AG09319 (cell line): ENCODE measurements at regions not wholly inside any gene's neighbourhood (a gene's known extent, or its start where the extent isn't known, plus 50 kb on each side); places are given as distances from the start of the nearest gene placed in this dataset.

Source experiments
- DNase-seq: peaks from one replicate; pipeline ENCODE4 v3.0.0-alpha.2; 2010; ENCODE audit warnings: low read depth; ENCODE audit errors: extremely low read depth
- TF ChIP-seq, protein P1 (sequence below): IDR thresholded peaks from 2 replicates; pipeline ENCODE4 v1.5.1; 2011; ENCODE audit warnings: low read depth, mild to moderate bottlenecking, inconsistent platforms, low read length, moderate library complexity

DNA sequence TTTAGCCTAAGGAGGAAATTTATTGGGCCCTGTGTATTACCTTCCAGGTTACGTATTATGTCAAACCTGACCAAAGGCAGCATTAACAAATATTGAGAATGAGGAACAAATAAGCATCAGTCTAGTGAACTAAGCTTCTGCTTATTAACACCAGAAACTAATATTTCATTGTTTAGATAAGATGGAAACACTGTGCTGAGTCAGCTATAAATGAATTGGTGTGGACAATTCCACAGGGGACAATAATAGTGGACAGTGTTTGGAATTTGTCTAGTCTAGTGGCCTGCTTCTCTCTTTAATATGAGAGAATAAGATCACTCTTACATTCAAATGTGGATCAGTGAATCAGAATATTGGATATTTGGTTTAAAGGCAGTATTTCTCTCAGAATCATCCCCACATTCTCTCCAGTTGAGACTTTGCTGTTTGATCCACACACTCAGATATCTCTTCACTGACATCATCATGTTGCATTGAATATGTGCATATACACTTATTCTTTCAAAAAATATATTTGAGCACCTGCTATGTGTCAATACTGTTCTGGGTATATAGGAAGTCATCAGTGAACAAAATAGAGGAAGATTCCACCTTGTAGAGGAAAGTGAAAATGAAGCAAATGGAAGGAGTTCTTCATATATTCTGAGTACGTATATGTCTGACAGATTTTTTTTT, 136.3 kb downstream of the DIO2 start:
- no peak for DNase-seq
- TF ChIP-seq, protein P1, sequence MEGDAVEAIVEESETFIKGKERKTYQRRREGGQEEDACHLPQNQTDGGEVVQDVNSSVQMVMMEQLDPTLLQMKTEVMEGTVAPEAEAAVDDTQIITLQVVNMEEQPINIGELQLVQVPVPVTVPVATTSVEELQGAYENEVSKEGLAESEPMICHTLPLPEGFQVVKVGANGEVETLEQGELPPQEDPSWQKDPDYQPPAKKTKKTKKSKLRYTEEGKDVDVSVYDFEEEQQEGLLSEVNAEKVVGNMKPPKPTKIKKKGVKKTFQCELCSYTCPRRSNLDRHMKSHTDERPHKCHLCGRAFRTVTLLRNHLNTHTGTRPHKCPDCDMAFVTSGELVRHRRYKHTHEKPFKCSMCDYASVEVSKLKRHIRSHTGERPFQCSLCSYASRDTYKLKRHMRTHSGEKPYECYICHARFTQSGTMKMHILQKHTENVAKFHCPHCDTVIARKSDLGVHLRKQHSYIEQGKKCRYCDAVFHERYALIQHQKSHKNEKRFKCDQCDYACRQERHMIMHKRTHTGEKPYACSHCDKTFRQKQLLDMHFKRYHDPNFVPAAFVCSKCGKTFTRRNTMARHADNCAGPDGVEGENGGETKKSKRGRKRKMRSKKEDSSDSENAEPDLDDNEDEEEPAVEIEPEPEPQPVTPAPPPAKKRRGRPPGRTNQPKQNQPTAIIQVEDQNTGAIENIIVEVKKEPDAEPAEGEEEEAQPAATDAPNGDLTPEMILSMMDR: no peak

DNA sequence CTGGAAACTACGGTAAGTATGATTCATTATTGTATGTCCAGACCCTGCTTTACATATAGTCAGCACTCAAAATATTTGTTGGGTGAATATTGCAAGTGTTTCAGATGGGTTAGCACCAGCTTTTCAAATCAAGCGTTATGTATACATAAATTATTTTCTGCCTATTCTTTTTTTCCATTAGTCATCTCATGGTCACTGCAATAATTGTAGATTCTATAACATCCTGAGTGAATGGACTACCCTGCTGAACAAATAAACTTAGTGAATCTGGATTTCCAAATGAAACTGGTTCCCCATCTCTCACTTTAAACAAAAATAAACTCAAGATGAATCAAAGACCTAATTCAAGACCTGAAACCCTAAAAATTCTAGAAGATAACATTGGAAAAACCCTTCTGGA, 152.3 kb downstream of the DIO2 start:
- TF ChIP-seq, protein P1: no peak
- no peak for DNase-seq

DNA sequence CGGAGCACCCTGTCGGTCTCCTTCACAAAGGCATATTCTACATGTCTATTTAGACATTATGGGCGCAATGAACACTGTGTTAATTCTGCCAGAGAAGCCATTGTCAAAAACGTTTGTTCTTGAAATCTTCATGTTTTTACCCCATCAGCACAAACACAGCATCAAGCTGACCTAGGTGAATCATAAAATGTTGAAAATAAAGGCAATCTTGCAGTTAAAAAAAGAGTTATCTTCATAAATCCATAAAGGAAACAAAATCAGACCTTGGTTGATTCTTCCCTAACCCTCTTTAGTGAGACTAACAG, 154.9 kb downstream of the DIO2 start:
- TF ChIP-seq, protein P1: no peak
- DNase-seq: no peak

DNA sequence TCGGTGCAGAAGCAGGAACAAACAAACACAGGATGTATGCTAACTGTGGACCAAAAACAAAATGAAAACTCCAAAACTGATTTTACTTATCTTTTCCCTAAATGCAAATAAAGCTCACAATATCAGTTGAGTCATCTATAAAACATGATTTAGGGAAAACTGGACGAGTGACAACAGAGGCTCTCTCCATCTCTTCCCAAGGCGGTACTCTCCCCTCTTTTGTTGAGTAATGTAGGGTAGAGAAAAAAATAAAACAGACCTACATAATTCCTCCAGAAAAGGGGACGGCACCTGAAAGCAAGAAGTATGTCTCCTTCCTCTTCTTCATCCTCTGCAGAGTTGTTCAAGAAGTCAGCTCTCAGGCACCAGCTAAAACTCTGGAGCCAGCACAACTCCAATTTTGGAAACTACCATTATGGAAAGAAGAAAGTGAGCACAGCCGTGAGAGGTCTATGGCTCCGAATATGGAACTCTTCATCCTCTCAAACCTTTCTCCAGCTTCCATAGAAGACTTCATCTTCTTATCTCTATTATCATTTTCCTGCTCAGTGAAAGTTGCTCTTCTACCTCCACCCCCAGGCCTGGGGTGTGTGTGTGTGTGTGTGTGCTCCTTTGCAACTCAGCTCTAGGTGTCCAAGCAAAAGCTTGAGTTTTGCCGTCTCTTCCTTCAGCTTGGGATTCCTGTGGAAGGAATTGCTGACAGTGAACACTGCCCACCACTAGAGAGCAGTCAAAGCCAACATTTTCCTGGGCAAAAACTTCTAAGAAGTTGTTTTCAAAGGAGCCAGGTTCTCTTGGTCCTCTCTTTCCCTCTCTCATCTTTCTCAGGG, 155.4 kb downstream of the DIO2 start:
- peak; percentile 37 for DNase-seq
- TF ChIP-seq, protein P1: peak; percentile 83

DNA sequence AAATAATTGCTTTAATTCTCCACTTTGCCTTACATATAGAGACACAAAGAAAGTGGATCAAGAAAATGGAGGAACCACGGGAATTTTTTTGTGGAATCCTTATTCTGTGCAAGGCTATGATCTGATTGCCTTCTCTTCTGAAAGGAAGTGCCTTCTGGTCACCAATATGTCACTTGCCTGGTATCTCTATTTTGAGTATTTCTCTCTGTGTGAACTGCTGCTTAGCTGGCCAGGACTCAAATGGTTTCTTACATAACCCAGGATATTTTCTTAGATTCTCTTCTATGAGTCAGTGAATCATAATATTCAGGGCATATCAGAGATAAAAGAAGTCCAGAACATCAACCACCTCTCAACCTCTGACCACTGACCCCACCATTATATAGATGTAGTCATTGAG, 156.1 kb downstream of the DIO2 start:
- DNase-seq: no peak
- TF ChIP-seq, protein P1: no peak

GRCh38 chr14:80054020-80054419, 157.3 kb downstream of the DIO2 start:
- TF ChIP-seq, protein P1: no peak
- no peak for DNase-seq

DNA sequence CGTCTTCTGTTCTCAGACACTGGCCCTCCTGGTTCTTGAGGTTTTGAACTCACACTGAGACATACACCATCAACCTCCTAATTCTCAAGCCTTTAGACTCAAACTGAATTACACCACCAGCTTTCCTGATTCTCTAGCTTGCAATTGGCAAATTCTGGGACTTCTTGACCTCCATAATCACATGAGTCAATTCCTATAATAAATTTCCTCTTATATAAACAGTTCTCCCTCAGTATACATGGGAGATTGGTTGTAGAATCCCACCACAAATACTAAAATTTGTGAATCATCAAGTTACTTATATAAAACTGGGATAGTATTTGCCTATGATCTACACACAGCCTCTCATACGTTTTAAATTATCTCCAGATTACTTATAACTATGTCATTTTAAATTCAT, 162.2 kb downstream of the DIO2 start:
- DNase-seq: no peak
- TF ChIP-seq, protein P1: no peak
